ENCODE measurements at regions not wholly inside any gene's neighbourhood (a gene's known extent, or its start where the extent isn't known, plus 50 kb on each side); places are given as distances from the start of the nearest gene placed in this dataset.

DNA sequence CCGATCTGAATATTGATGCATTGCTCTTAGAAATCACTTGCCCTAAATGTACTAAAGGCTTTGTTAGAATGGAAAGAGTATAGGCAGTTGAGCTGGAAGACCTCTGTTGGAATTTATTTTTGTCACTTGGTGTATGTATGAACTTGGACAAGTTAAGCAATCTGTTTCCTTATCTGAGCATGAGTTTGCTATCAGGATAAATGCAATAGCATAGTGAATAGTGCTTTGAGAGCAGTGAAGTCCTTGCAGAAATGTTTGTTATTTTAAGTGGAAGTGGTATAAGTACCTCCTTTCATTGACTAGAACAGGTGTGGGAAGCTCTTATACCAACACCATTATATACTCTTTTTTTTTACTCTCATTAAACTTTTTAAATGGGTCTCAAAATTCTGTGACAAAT is 146.4 kb upstream of the ONECUT1 start:
- TF ChIP-seq, protein P1, sequence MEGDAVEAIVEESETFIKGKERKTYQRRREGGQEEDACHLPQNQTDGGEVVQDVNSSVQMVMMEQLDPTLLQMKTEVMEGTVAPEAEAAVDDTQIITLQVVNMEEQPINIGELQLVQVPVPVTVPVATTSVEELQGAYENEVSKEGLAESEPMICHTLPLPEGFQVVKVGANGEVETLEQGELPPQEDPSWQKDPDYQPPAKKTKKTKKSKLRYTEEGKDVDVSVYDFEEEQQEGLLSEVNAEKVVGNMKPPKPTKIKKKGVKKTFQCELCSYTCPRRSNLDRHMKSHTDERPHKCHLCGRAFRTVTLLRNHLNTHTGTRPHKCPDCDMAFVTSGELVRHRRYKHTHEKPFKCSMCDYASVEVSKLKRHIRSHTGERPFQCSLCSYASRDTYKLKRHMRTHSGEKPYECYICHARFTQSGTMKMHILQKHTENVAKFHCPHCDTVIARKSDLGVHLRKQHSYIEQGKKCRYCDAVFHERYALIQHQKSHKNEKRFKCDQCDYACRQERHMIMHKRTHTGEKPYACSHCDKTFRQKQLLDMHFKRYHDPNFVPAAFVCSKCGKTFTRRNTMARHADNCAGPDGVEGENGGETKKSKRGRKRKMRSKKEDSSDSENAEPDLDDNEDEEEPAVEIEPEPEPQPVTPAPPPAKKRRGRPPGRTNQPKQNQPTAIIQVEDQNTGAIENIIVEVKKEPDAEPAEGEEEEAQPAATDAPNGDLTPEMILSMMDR (IDR thresholded peaks at IDR 0.05), result no peak
- no peak for TF ChIP-seq EZH2 (IDR thresholded peaks at IDR 0.05; ENCODE audit: borderline replicate concordance, insufficient read depth, low read depth, low read length, poor library complexity, severe bottlenecking)

All from B cell (primary cell).